Endothelial cell (in vitro differentiated cells): ENCODE measurements at regions not wholly inside any gene's neighbourhood (a gene's known extent, or its start where the extent isn't known, plus 50 kb on each side); places are given as distances from the start of the nearest gene placed in this dataset.

Source experiments
- DNase-seq: peaks from one replicate; pipeline ENCODE4 v3.0.0; 2021; ENCODE audit warnings: low spot score
- H3K27ac Mint-ChIP-seq: one replicate; pipeline ENCODE4 v1.8.0; 2021; ENCODE audit warnings: mixed read lengths, inconsistent platforms; ENCODE audit not compliant: unreplicated experiment
- H3K27me3 Mint-ChIP-seq: one replicate; pipeline ENCODE4 v1.8.0; 2021; ENCODE audit warnings: mild to moderate bottlenecking, moderate library complexity, mixed read lengths, inconsistent platforms; ENCODE audit not compliant: unreplicated experiment
- H3K36me3 Mint-ChIP-seq: one replicate; pipeline ENCODE4 v1.8.0; 2021; ENCODE audit warnings: mild to moderate bottlenecking, low read depth, mixed read lengths, inconsistent platforms; ENCODE audit not compliant: unreplicated experiment
- H3K4me1 Mint-ChIP-seq: one replicate; pipeline ENCODE4 v1.8.0; 2021; ENCODE audit warnings: mild to moderate bottlenecking, mixed read lengths, inconsistent platforms; ENCODE audit not compliant: unreplicated experiment
- H3K4me3 Mint-ChIP-seq: one replicate; pipeline ENCODE4 v1.8.0; 2021; ENCODE audit warnings: mild to moderate bottlenecking, mixed read lengths, inconsistent platforms; ENCODE audit not compliant: unreplicated experiment
- H3K9me3 Mint-ChIP-seq: one replicate; pipeline ENCODE4 v1.8.0; 2021; ENCODE audit warnings: mixed read lengths, inconsistent platforms; ENCODE audit not compliant: unreplicated experiment
- CTCF ChIP-seq: fragments of 200-600 bp; sonication (generic); IDR thresholded peaks from one replicate; pipeline ENCODE4 v1.5.0; 2021; ENCODE audit warnings: antibody characterized with exemption; ENCODE audit not compliant: unreplicated experiment

DNA sequence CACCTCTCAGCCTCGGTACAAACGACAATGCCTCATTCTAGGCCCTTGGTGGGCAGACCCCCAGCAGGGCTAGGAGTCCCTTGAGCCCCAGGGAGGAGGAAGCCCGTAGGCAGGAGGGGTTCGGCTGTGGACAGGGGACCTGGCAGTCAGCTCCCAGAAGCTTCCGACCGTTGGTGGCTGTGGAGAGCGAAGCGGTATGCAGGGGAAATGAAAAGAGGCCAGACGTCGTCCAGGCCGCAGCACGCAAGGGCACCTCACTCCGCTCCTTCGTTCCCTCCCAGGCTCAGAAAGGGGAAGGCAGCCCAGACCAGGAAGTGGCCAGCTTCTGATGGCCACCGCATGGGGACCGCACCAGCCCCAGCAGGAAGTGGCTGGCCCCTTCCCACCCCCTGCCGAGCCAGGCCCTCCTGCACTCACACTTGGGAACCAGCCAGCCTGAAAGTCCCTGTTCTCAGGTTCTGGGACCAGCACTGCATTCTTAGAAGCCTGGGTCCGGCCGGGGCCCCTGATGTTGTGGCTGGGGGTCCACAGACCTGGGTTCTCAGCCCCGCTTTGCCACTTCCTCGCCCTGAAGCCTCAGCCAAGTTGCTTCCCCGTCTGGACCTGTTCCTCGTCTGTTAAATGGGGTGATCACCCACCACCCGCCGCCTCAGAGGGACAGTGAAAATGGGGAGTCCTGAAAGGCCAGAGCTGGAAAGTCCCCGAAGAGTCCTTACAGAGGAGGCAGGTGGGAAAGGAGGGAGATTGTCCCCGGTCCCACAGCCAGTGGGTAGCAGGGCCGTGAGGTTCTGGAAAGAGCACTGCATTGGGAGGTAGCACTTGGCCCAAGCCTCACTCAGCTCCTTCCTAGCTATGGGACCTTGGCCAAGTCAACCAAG lies 104.0 kb upstream of the RUNX3 start:
- H3K4me3 Mint-ChIP-seq = no peak overlapping the region
- peaks cover 7% of the 10 kb centered on the region for H3K4me1 Mint-ChIP-seq
- no peaks in the 10 kb centered on the region for H3K27me3 Mint-ChIP-seq
- TF ChIP-seq CTCF = no peak
- no peaks in the 10 kb centered on the region for H3K9me3 Mint-ChIP-seq
- H3K36me3 Mint-ChIP-seq = no peaks in the 10 kb centered on the region
- no peak overlapping the region for H3K27ac Mint-ChIP-seq
- DNase-seq = no peak

- Mint-ChIP-seq H3K4me3 (no peak overlapping the region), H3K27me3 (peaks cover 2% of the 10 kb centered on the region), H3K27ac (no peak overlapping the region), H3K36me3 (no peaks in the 10 kb centered on the region), H3K9me3 (no peaks in the 10 kb centered on the region), H3K4me1 (peaks cover 7% of the 10 kb centered on the region)
- no peak for TF ChIP-seq CTCF
- no peak for DNase-seq
Measured at GRCh38 chr1:25033030-25033827, 103.2 kb upstream of the RUNX3 start.

DNA sequence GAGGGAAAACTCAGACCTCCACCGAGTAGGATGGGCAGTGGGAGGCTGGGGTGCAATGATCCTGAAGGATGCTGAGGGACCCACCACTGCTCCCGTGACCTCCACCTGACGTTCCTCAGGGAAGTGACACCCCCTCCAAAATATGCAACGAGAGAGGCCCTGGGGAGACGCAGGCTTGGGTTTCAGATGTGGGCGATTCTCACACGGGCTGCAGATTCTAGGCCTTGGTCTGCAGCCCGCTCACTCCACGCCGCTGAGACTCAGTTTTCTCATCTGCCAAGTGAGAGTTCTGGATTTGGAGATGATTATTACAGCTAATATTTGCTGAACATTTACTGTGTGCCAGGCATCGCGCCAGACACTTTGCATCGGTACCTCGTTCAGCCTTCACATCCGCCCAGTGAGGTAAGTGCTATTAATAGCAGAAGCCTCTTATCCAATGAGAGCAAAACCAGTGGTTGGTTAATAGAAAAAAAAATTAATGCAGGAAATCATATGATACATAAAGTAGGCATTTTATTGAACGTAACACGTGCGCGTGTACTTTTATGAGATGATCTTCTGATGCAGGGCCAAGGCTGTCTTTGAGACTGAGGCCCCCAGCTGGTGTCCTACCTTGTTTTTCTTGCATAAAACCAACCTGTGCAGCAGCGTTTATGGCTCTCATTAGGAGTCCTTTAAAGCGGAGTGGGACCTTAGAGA lies 102.0 kb upstream of the RUNX3 start:
- no peak for DNase-seq

DNA sequence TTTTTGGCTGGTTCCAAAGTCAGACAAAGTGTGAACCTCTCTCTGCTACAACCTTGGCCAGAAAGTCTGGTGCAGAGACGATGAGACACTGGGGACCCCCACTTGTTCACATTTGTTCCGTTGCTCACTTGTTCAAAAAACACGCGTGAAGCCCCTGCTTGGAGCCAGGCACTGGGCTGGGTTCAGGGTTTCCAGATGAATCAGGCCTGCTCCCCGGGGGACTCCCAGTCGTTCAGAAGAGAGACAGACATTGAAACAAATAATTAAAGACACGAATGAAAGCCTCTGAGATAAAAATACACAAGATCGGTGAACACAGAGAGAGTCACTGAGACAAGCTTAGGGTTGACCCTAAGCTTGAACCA lies 101.5 kb upstream of the RUNX3 start:
- H3K4me1 Mint-ChIP-seq = peaks cover 5% of the 10 kb centered on the region
- H3K27ac Mint-ChIP-seq = no peak overlapping the region

More for the DNA sequence above, 102.0 kb upstream of the RUNX3 start:
- Mint-ChIP-seq H3K4me1 (peaks cover 6% of the 10 kb centered on the region), H3K27ac (no peak overlapping the region), H3K36me3 (no peaks in the 10 kb centered on the region), H3K27me3 (peaks cover 3% of the 10 kb centered on the region), H3K4me3 (no peak overlapping the region), H3K9me3 (no peaks in the 10 kb centered on the region)
- no peak for TF ChIP-seq CTCF

More for the DNA sequence above, 101.5 kb upstream of the RUNX3 start:
- Mint-ChIP-seq H3K9me3 (no peaks in the 10 kb centered on the region), H3K36me3 (no peaks in the 10 kb centered on the region), H3K4me3 (no peak overlapping the region), H3K27me3 (peaks cover 3% of the 10 kb centered on the region)
- DNase-seq = no peak
- no peak for TF ChIP-seq CTCF
